H1 (cell line): ENCODE measurements at regions not wholly inside any gene's neighbourhood (a gene's known extent, or its start where the extent isn't known, plus 50 kb on each side); places are given as distances from the start of the nearest gene placed in this dataset.

ENCODE experiments used
- BCL11A ChIP-seq, 2 experiments: IDR thresholded peaks; one replicate each; pipeline ENCODE4 v1.6.1; 2011; ENCODE audit warnings: low read depth in 2 of 2, low read length in 2 of 2, mild to moderate bottlenecking in 2 of 2
- CHD2 ChIP-seq: IDR thresholded peaks from 2 replicates; pipeline ENCODE4 v1.6.1; 2012; ENCODE audit warnings: low read length, improper control_type of control experiment
- CTCF ChIP-seq, 3 experiments: IDR thresholded peaks; 1 replicate in 2 of 3; 2 replicates in 1 of 3; pipeline versions ENCODE4 v1.5.1 to v1.6.1; 2011; ENCODE audit warnings: low read length in 3 of 3, mild to moderate bottlenecking in 3 of 3, inconsistent platforms in 2 of 3, low read depth in 1 of 3, moderate library complexity in 1 of 3; ENCODE audit not compliant: insufficient read depth in 1 of 3; ENCODE audit errors: control extremely low read depth in 1 of 3
- E2F6 ChIP-seq: IDR thresholded peaks from 2 replicates; pipeline ENCODE4 v1.6.1; 2012; ENCODE audit warnings: inconsistent platforms
- JUN ChIP-seq: IDR thresholded peaks from 2 replicates; pipeline ENCODE4 v1.6.1; 2011; ENCODE audit warnings: low read depth, mild to moderate bottlenecking, improper control_type of control experiment, low read length
- RBBP5 ChIP-seq: IDR thresholded peaks from 2 replicates; pipeline ENCODE4 v1.7.1; 2012; ENCODE audit warnings: low read depth, mild to moderate bottlenecking, inconsistent platforms, low read length, moderate library complexity, borderline replicate concordance
- RFX5 ChIP-seq: IDR thresholded peaks from 2 replicates; pipeline ENCODE4 v1.6.1; 2011; ENCODE audit warnings: low read depth, low read length, improper control_type of control experiment, borderline replicate concordance

GRCh38 chr21:32140604-32141317, 138.1 kb downstream of the MIS18A start (continued):
- no peak for TF ChIP-seq E2F6
- TF ChIP-seq CTCF (IDR thresholded peaks at IDR 0.05; ENCODE audit: control extremely low read depth in 1 of 3, insufficient read depth in 1 of 3, low read depth in 1 of 3, low read length in 3 of 3) = no peak
- no peak for TF ChIP-seq RFX5
- no peak for TF ChIP-seq CHD2
- no peak for TF ChIP-seq BCL11A (IDR thresholded peaks at IDR 0.05; ENCODE audit: low read depth in 2 of 2, low read length in 2 of 2)
- no peak for TF ChIP-seq RBBP5
- TF ChIP-seq JUN = no peak
